Fibroblast of mammary gland (primary cell): ENCODE measurements at regions not wholly inside any gene's neighbourhood (a gene's known extent, or its start where the extent isn't known, plus 50 kb on each side); places are given as distances from the start of the nearest gene placed in this dataset.

Experiments used
- DNase-seq: peaks from one replicate; pipeline ENCODE4 v3.0.0-alpha.2; 2010; ENCODE audit warnings: low read depth
- H3K4me3 ChIP-seq: 2 replicates; pipeline ENCODE4 v1.5.1; 2011; ENCODE audit warnings: low read depth, mild to moderate bottlenecking, low read length, moderate library complexity; ENCODE audit not compliant: control insufficient read depth
- CTCF ChIP-seq: conservative IDR thresholded peaks from 2 replicates; pipeline ENCODE4 v1.5.1; 2011; ENCODE audit warnings: low read depth, low read length, inconsistent platforms; ENCODE audit not compliant: control insufficient read depth, insufficient read depth

GRCh38 chr5:154131817-154132216 lies 58.7 kb upstream of the GALNT10 start:
- H3K4me3 ChIP-seq: no peak overlapping the region
- no peak for DNase-seq
- no peak for TF ChIP-seq CTCF

DNA sequence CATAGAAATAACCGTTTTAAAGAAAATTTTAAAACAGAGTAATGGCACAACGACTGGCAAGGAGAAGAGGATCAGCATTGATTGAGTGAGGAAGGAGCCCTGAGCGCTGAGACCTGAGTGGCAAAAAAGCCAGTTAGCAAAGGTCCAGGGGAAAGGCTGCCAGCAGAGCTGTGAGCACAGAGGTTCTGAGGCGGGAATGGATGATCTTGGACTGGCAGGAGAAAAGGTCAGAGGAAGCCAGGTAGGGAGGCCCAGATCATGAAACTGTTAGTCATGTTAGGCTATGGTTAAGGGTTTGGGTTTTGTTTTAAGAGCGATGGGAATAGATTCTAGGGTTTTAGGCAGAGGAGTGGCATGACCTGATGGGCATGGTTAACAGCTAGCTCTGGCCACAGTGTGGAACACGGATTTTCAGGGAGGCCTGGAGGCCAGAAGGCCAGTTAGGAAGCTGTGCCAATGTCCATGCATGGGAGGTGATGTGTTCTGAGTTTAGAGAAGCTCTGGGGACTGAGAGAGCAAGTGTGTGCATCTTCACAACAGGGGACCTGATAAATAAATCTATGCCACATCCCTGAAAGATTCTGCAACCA lies 57.7 kb upstream of the GALNT10 start:
- no peak overlapping the region for H3K4me3 ChIP-seq
- no peak for TF ChIP-seq CTCF
- no peak for DNase-seq

- TF ChIP-seq CTCF: no peak
- no peak for DNase-seq
Measured at GRCh38 chr5:154133591-154133990, 56.9 kb upstream of the GALNT10 start.

DNA sequence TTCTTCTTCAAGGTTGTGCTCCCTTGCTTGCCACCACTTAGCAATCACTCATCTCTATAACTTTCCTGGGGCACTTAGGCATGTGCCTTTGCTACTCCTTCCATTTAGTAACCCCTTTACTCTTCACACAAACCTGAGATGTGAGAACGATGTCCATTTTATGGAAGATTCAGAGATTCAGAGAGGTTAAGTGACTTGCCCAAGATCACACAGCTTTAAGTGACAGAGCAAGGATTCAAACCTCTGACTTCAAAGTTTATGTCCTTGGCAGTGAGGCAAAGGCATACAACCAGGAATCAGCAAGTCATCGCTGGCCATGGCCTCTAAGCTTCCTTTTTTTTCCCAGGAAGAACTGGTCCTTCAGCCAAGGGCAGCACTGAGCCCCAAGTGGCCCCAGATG lies 56.0 kb upstream of the GALNT10 start:
- TF ChIP-seq CTCF: no peak
- no peak for DNase-seq
- no peak overlapping the region for H3K4me3 ChIP-seq

More at GRCh38 chr5:154133591-154133990, 56.9 kb upstream of the GALNT10 start:
- no peak overlapping the region for H3K4me3 ChIP-seq

DNA sequence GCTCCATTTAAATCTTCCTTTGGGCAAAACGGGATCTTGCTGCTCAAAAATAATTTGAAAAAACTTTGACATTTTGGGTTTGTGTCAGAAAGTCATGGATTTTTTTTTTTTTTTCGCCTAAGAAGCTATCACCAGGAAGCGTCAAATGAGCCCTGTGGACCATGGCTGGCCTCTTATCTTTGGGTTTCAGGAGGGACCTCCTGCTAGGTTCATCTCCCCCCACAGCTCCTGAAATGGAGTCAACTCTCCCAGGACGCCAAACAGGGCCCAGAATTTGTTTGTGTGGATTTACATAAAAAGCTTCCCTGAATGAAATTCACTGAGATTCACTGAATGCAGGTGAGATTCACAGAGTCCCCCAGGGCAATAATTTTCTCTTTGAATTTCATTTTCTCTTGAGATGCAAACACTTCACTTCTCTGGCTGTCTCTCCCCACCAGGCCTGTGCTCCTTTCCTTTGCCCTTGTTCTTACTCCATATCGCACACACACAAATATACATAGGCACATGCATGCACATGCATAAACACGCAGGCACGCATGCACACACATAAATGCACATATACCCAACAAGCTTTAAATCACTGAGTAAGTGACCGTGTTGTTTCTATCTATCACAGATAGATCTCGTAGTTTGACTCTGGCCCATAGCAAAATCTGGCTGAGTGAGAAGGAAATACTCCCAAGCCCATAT lies 55.3 kb upstream of the GALNT10 start:
- DNase-seq: no peak
- no peak for TF ChIP-seq CTCF
- no peak overlapping the region for H3K4me3 ChIP-seq

- TF ChIP-seq CTCF: no peak
- H3K4me3 ChIP-seq: no peak overlapping the region
- DNase-seq: no peak
Measured at GRCh38 chr5:154136141-154136540, 54.4 kb upstream of the GALNT10 start.
